DND-41 (cell line): ENCODE measurements at regions not wholly inside any gene's neighbourhood (a gene's known extent, or its start where the extent isn't known, plus 50 kb on each side); places are given as distances from the start of the nearest gene placed in this dataset.
"Not testable (repeated sequence)": the region's sequence is repeated elsewhere in the genome, so short reads cannot be mapped to it uniquely, and the experiment has no call there.

ENCODE experiments used
- ATAC-seq: fragments of 200-7000 bp; cut with Tn5 transposase; 3 replicates; pipeline ENCODE4 v1.9.1; 2021; ENCODE audit warnings: low read depth; ENCODE audit not compliant: insufficient read depth
- DNase-seq: peaks from one replicate; pipeline ENCODE4 v3.0.0-alpha.2; 2020
- H2AFZ ChIP-seq: 2 replicates; pipeline ENCODE4 v1.6.0; 2012; ENCODE audit warnings: low read depth, low read length
- H3K27ac ChIP-seq: 2 replicates; pipeline ENCODE4 v1.5.1; 2012; ENCODE audit warnings: low read length, inconsistent platforms
- H3K27me3 ChIP-seq: fragments of 200-600 bp; sonication (generic); 2 replicates; pipeline ENCODE4 v1.6.0; 2012; ENCODE audit warnings: low read length, mild to moderate bottlenecking, inconsistent platforms; ENCODE audit not compliant: insufficient read depth, poor library complexity
- H3K36me3 ChIP-seq: 2 replicates; pipeline ENCODE4 v1.5.1; 2012; ENCODE audit warnings: low read length, inconsistent platforms; ENCODE audit not compliant: insufficient read depth
- H3K4me1 ChIP-seq: 2 replicates; pipeline ENCODE4 v1.5.1; 2012; ENCODE audit warnings: mild to moderate bottlenecking, low read length; ENCODE audit not compliant: insufficient read depth
- H3K4me2 ChIP-seq: 2 replicates; pipeline ENCODE4 v1.6.0; 2012; ENCODE audit warnings: mild to moderate bottlenecking, moderate library complexity, low read length, inconsistent platforms; ENCODE audit not compliant: insufficient read depth
- H3K4me3 ChIP-seq, 2 experiments: fragments of 200-600 bp in 1 of 2; shearing (Covaris generic) in 1 of 2; 2 replicates each; pipeline ENCODE4 v1.5.1; 2012 to 2016; ENCODE audit warnings: inconsistent platforms in 2 of 2, low read length in 2 of 2, mild to moderate bottlenecking in 2 of 2, low read depth in 1 of 2, moderate library complexity in 1 of 2
- H3K79me2 ChIP-seq: 2 replicates; pipeline ENCODE4 v1.6.0; 2012; ENCODE audit warnings: low read length, inconsistent platforms; ENCODE audit not compliant: insufficient read depth
- H3K9ac ChIP-seq: 2 replicates; pipeline ENCODE4 v1.6.0; 2012; ENCODE audit warnings: low read depth, mild to moderate bottlenecking, inconsistent platforms, low read length, moderate library complexity
- H3K9me3 ChIP-seq: 2 replicates; pipeline ENCODE4 v1.5.1; 2012; ENCODE audit warnings: low read length, moderate library complexity, mild to moderate bottlenecking, inconsistent platforms; ENCODE audit not compliant: insufficient read depth, severe bottlenecking
- H4K20me1 ChIP-seq: 2 replicates; pipeline ENCODE4 v1.6.0; 2012; ENCODE audit warnings: low read length; ENCODE audit not compliant: insufficient read depth
- CTCF ChIP-seq: IDR thresholded peaks from 2 replicates; pipeline ENCODE4 v1.5.1; 2012; ENCODE audit warnings: borderline replicate concordance, low read length, moderate library complexity, mild to moderate bottlenecking; ENCODE audit not compliant: poor library complexity, severe bottlenecking; ENCODE audit errors: extremely low read depth
- EZH2 ChIP-seq: IDR thresholded peaks from 3 replicates; pipeline ENCODE4 v1.6.1; 2012; ENCODE audit warnings: borderline replicate concordance, low read depth, mild to moderate bottlenecking, moderate library complexity, low read length, inconsistent platforms; ENCODE audit not compliant: severe bottlenecking

GRCh38 chr1:177871613-177872307 is 98.1 kb downstream of the SEC16B start:
- Histone ChIP-seq H3K9me3 (no peaks in the 10 kb centered on the region), H3K36me3 (no peaks in the 10 kb centered on the region), H3K4me3 (no peak overlapping the region), H3K79me2 (no peaks in the 10 kb centered on the region), H3K27ac (no peak overlapping the region), H3K27me3 (no peaks in the 10 kb centered on the region), H3K4me2 (no peak overlapping the region), H4K20me1 (no peaks in the 10 kb centered on the region), H2AFZ (no peak overlapping the region), H3K4me1 (no peaks in the 10 kb centered on the region), H3K9ac (no peak overlapping the region)
- ATAC-seq (no peak), DNase-seq (no peak)
- TF ChIP-seq CTCF: no peak

- Histone ChIP-seq H3K27ac (no peak overlapping the region), H3K9me3 (no peaks in the 10 kb centered on the region), H3K79me2 (no peaks in the 10 kb centered on the region), H3K27me3 (no peaks in the 10 kb centered on the region), H4K20me1 (no peaks in the 10 kb centered on the region), H3K36me3 (no peaks in the 10 kb centered on the region), H2AFZ (no peak overlapping the region), H3K4me2 (no peak overlapping the region), H3K4me1 (no peaks in the 10 kb centered on the region), H3K4me3 (no peak overlapping the region), H3K9ac (no peak overlapping the region)
- DNase-seq (no peak), ATAC-seq (no peak)
- no peak for TF ChIP-seq EZH2
- no peak for TF ChIP-seq CTCF
These were observed 100.3 kb downstream of the SEC16B start for GRCh38 chr1:177869586-177869985.

GRCh38 chr1:177869011-177869410 is 100.8 kb downstream of the SEC16B start:
- ATAC-seq, DNase-seq, H3K4me3 ChIP-seq, H3K27me3 ChIP-seq, H2AFZ ChIP-seq, H3K4me2 ChIP-seq, H3K36me3 ChIP-seq, H3K4me1 ChIP-seq, H3K9me3 ChIP-seq, H4K20me1 ChIP-seq, H3K27ac ChIP-seq, H3K9ac ChIP-seq, H3K79me2 ChIP-seq: not testable (repeated sequence)

- Histone ChIP-seq H3K4me1 (no peaks in the 10 kb centered on the region), H3K4me3 (no peak overlapping the region), H3K27me3 (no peaks in the 10 kb centered on the region), H3K9ac (no peak overlapping the region), H4K20me1 (no peaks in the 10 kb centered on the region), H3K9me3 (no peaks in the 10 kb centered on the region), H2AFZ (no peak overlapping the region), H3K27ac (no peak overlapping the region), H3K4me2 (no peak overlapping the region), H3K79me2 (no peaks in the 10 kb centered on the region), H3K36me3 (no peaks in the 10 kb centered on the region)
- no peak for TF ChIP-seq EZH2
- no peak for TF ChIP-seq CTCF
- DNase-seq (no peak), ATAC-seq (peak; percentile 33; the same call in 1 of the 3 replicates)
These were observed 104.1 kb downstream of the SEC16B start for GRCh38 chr1:177865807-177866206.
